GM12878 (cell line): ENCODE measurements at regions not wholly inside any gene's neighbourhood (a gene's known extent, or its start where the extent isn't known, plus 50 kb on each side); places are given as distances from the start of the nearest gene placed in this dataset.

ENCODE experiments used
- ATAC-seq: fragments of 200-7000 bp; cut with Tn5 transposase; 3 replicates; pipeline ENCODE4 v1.9.1; 2020; ENCODE audit warnings: mild to moderate bottlenecking, moderate library complexity
- BruUV-seq: library from RNA; stranded (reverse); fragments of 400-500 nt; replicated peaks from 2 replicates; lab custom pipeline; 2021; lab: Mats Ljungman, UMichigan
- CTCF ChIA-PET: fragments of 300-600 bp; sonication (Branson Sonifier 250); formaldehyde crosslinking; extraction: SDS; loops from one replicate; lab custom pipeline; 2021; ENCODE audit warnings: inconsistent platforms; lab: Yijun Ruan, JAX
- POLR2A ChIA-PET: fragments of 350-600 bp; formaldehyde crosslinking; extraction: SDS; loops from one replicate; lab custom pipeline; 2021; ENCODE audit warnings: inconsistent platforms; lab: Charles Lee
- RAD21 ChIA-PET: fragments of 300-600 bp; sonication (Branson Sonifier 250); formaldehyde crosslinking; loops from one replicate; lab custom pipeline; 2023; ENCODE audit warnings: antibody characterized with exemption; ENCODE audit not compliant: unreplicated experiment; lab: Charles Lee
- SMC1A ChIA-PET: fragments of 300-600 bp; sonication (Branson Sonifier 250); formaldehyde crosslinking; loops from one replicate; lab custom pipeline; 2023; ENCODE audit not compliant: unreplicated experiment, uncharacterized antibody; lab: Charles Lee
- DNase-seq: peaks from one replicate; pipeline ENCODE4 v3.0.0-alpha.2; 2011; ENCODE audit warnings: low read depth, low spot score
- FAIRE-seq: peaks from 3 replicates; lab custom pipeline; 2011; peaks lifted over from hg19 to GRCh38; lab: Jason Lieb, UNC
- H2AFZ ChIP-seq: 2 replicates; pipeline ENCODE4 v1.6.0; 2011; ENCODE audit warnings: low read depth, low read length, control low read depth; ENCODE audit not compliant: control insufficient read depth
- H3K27ac ChIP-seq: 2 replicates; pipeline ENCODE4 v1.5.1; 2011; ENCODE audit warnings: control low read depth; ENCODE audit not compliant: control insufficient read depth, insufficient read depth
- H3K27me3 ChIP-seq, 2 experiments: replicated peaks in 1 of 2; 2 replicates each; pipeline versions ENCODE4 v1.6.0 to v1.6.1; 2011; ENCODE audit warnings: low read length in 1 of 2; ENCODE audit not compliant: control insufficient read depth in 2 of 2, insufficient read depth in 2 of 2
- H3K36me3 ChIP-seq, 2 experiments: 2 replicates each; pipeline ENCODE4 v1.5.1; 2011; ENCODE audit warnings: low read length in 1 of 2; ENCODE audit not compliant: control insufficient read depth in 2 of 2, insufficient read depth in 2 of 2
- H3K4me1 ChIP-seq: 2 replicates; pipeline ENCODE4 v1.6.1; 2011; ENCODE audit warnings: mild to moderate bottlenecking, low read length, moderate library complexity, mixed read lengths; ENCODE audit not compliant: control insufficient read depth, insufficient read depth
- H3K4me2 ChIP-seq: 2 replicates; pipeline ENCODE4 v1.6.0; 2011; ENCODE audit warnings: control low read depth; ENCODE audit not compliant: control insufficient read depth, insufficient read depth
- H3K4me3 ChIP-seq: fragments of 200-600 bp; sonication (generic); 2 replicates; pipeline ENCODE4 v1.5.1; 2016
- H3K79me2 ChIP-seq: 2 replicates; pipeline ENCODE4 v1.6.0; 2011; ENCODE audit warnings: low read length; ENCODE audit not compliant: control insufficient read depth, insufficient read depth
- H3K9ac ChIP-seq: 2 replicates; pipeline ENCODE4 v1.8.0; 2011; ENCODE audit warnings: low read length, control low read depth, mixed read lengths; ENCODE audit not compliant: control insufficient read depth, insufficient read depth
- H3K9me3 ChIP-seq: replicated peaks from 3 replicates; pipeline ENCODE4 v1.5.1; 2011; ENCODE audit warnings: mild to moderate bottlenecking, low read length; ENCODE audit not compliant: control insufficient read depth, insufficient read depth
- H4K20me1 ChIP-seq: 2 replicates; pipeline ENCODE4 v1.6.0; 2011; ENCODE audit not compliant: control insufficient read depth, insufficient read depth
- CBFB ChIP-seq: IDR thresholded peaks from 2 replicates; pipeline ENCODE4 v1.6.1; 2016; ENCODE audit warnings: antibody characterized with exemption, low read depth
- CHD1 ChIP-seq: IDR thresholded peaks from 2 replicates; pipeline ENCODE4 v1.6.1; 2012; ENCODE audit warnings: low read depth, low read length, improper control_type of control experiment
- DPF2 ChIP-seq: fragments of 450-650 bp; IDR thresholded peaks from 2 replicates; pipeline ENCODE4 v1.6.1; 2017; ENCODE audit warnings: mild to moderate bottlenecking
- FOS ChIP-seq: IDR thresholded peaks from 3 replicates; pipeline ENCODE4 v1.6.1; 2011; ENCODE audit warnings: borderline replicate concordance; ENCODE audit not compliant: insufficient read length; ENCODE audit errors: extremely low read depth
- JUNB ChIP-seq: IDR thresholded peaks from 2 replicates; pipeline ENCODE4 v1.6.1; 2016; ENCODE audit warnings: antibody characterized with exemption, mild to moderate bottlenecking
- MYC ChIP-seq: IDR thresholded peaks from 2 replicates; pipeline ENCODE4 v1.6.1; 2011; ENCODE audit warnings: mild to moderate bottlenecking, low read length, moderate library complexity, inconsistent platforms; ENCODE audit not compliant: insufficient read depth, insufficient replicate concordance, insufficient read length, severe bottlenecking
- NFXL1 ChIP-seq: fragments of 450-650 bp; IDR thresholded peaks from 2 replicates; pipeline ENCODE4 v1.6.1; 2017; ENCODE audit warnings: antibody characterized with exemption, mild to moderate bottlenecking, borderline replicate concordance
- NR2F1 ChIP-seq: fragments of 450-650 bp; conservative IDR thresholded peaks from 2 replicates; pipeline ENCODE4 v1.6.1; 2017; ENCODE audit warnings: mild to moderate bottlenecking
- POLR2AphosphoS2 ChIP-seq: IDR thresholded peaks from 2 replicates; pipeline ENCODE4 v1.6.1; 2011; ENCODE audit warnings: low read depth, mild to moderate bottlenecking, low read length, improper control_type of control experiment, moderate library complexity
- POU2F2 ChIP-seq: IDR thresholded peaks from 3 replicates; pipeline ENCODE4 v1.6.1; 2011; ENCODE audit warnings: low read depth, mild to moderate bottlenecking, low read length, borderline replicate concordance
- SMARCA5 ChIP-seq: fragments of 450-650 bp; IDR thresholded peaks from 2 replicates; pipeline ENCODE4 v1.6.1; 2017; ENCODE audit warnings: mild to moderate bottlenecking
- SREBF1 ChIP-seq: IDR thresholded peaks from 2 replicates; pipeline ENCODE4 v1.6.1; 2012; ENCODE audit warnings: mild to moderate bottlenecking, low read length
- ZNF274 ChIP-seq: IDR thresholded peaks from one replicate; pipeline ENCODE4 v1.8.0; 2011; ENCODE audit not compliant: insufficient read length, insufficient read depth
- WGBS: methylation state at CpG from one replicate; pipeline ENCODE4 v1.1.6; 2016; ENCODE audit warnings: low lambda C conversion rate; ENCODE audit not compliant: insufficient replicate concordance, insufficient coverage; ENCODE audit errors: missing lambda C conversion rate; 5-methylcytosine and 5-hydroxymethylcytosine counted together
- in situ Hi-C: fragments of 300-500 bp; cut with MboI; formaldehyde crosslinking; loops from 9 replicates; pipeline ENCODE4 v1.14.3; 2018; ENCODE audit warnings: mixed read lengths
- intact Hi-C: fragments of 100-400 bp; cut with micrococcal nuclease; formaldehyde crosslinking; loops from one replicate; pipeline ENCODE4 v1.14.2; 2022; ENCODE audit not compliant: unreplicated experiment

DNA sequence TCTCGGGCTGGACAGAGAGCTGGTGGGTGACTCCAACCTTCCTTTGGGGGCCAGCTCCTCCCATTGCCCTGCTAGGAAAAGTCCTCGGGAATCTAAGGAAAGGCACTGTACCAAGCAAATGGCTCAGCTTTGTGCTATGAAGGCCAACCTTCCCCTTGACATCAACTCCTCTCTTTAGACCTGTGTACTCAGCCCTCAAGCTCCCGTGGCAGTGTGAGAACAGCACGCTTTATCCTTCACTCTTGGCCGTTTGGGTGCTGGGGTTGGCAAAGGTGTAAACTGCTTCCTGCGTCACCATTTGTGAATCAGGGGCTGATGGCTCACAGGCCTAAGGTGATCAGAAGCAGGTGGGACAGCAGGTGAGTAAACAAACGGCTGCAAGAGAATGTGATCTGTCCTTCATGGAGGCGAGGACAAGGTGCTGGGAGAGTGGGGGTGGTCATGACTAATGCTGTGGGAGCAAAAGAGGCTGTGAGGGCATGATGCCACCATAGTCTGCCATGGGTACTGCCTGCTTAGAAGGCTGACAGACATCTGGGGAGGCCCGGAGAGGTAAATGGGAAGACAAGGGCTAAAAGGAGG, 165.2 kb upstream of the TPM1 start:
- RAD21 ChIA-PET, result no interaction called here
- Histone ChIP-seq H3K27me3 (peaks cover 0 to 3% of the 10 kb centered on the region in 2 experiments; a peak in 2 of 4 replicates), H3K9ac (no peak overlapping the region), H2AFZ (no peak overlapping the region), H3K4me1 (no peaks in the 10 kb centered on the region), H3K27ac (no peak overlapping the region), H3K36me3 (no peaks in the 10 kb centered on the region), H3K4me2 (no peak overlapping the region), H3K9me3 (no peaks in the 10 kb centered on the region), H4K20me1 (no peaks in the 10 kb centered on the region), H3K79me2 (no peaks in the 10 kb centered on the region), H3K4me3 (no peak overlapping the region)
- POLR2A ChIA-PET, result no interaction called here
- DNase-seq (no peak), ATAC-seq (no peak), FAIRE-seq (no peak)
- CTCF ChIA-PET, result no interaction called here
- intact Hi-C loops, result no loop called here
- in situ Hi-C loops, result no loop called here
- SMC1A ChIA-PET, result no interaction called here
- TF ChIP-seq SMARCA5 (no peak), MYC (no peak), NFXL1 (no peak), DPF2 (no peak), SREBF1 (no peak), POU2F2 (no peak), FOS (no peak), JUNB (no peak), CBFB (no peak), NR2F1 (no peak), CHD1 (no peak), POLR2AphosphoS2 (no peak), ZNF274 (no peak)
- no TSS peak for BruUV-seq
- 26% methylated on average over 9 of the region's 9 CpGs for WGBS
